GM23248 (cell line): ENCODE measurements at regions not wholly inside any gene's neighbourhood (a gene's known extent, or its start where the extent isn't known, plus 50 kb on each side); places are given as distances from the start of the nearest gene placed in this dataset.
A peak's percentile ranks its signal among the peaks of the same experiment; 100 is the strongest.

Experiments
- DNase-seq: peaks from one replicate; pipeline ENCODE4 v3.0.0-alpha.2; 2015
- H2AFZ ChIP-seq: fragments of 200-600 bp; sonication (generic); 2 replicates; pipeline ENCODE4 v1.6.1; 2016; ENCODE audit warnings: antibody characterized with exemption
- H3F3A ChIP-seq: fragments of 200-600 bp; sonication (generic); 2 replicates; pipeline ENCODE4 v1.6.1; 2016; ENCODE audit warnings: mild to moderate bottlenecking, antibody characterized with exemption, mixed run types; ENCODE audit not compliant: insufficient read depth
- H3K27ac ChIP-seq: fragments of 200-600 bp; sonication (generic); 2 replicates; pipeline ENCODE4 v1.5.1; 2016; ENCODE audit warnings: mild to moderate bottlenecking
- H3K27me3 ChIP-seq: fragments of 200-600 bp; sonication (generic); replicated peaks from 2 replicates; pipeline ENCODE4 v1.6.1; 2016; ENCODE audit warnings: mild to moderate bottlenecking; ENCODE audit not compliant: insufficient read depth
- H3K36me3 ChIP-seq: fragments of 200-600 bp; sonication (generic); 2 replicates; pipeline ENCODE4 v1.6.1; 2016; ENCODE audit warnings: low read depth, mild to moderate bottlenecking
- H3K4me1 ChIP-seq: fragments of 200-600 bp; sonication (generic); 2 replicates; pipeline ENCODE4 v1.6.1; 2016; ENCODE audit warnings: mild to moderate bottlenecking; ENCODE audit not compliant: insufficient read depth
- H3K4me2 ChIP-seq: fragments of 200-600 bp; sonication (generic); one replicate; pipeline ENCODE4 v1.6.1; 2016; ENCODE audit warnings: mild to moderate bottlenecking; ENCODE audit not compliant: unreplicated experiment
- H3K4me3 ChIP-seq: fragments of 200-600 bp; sonication (generic); 2 replicates; pipeline ENCODE4 v1.5.1; 2016; ENCODE audit warnings: mild to moderate bottlenecking
- H3K79me2 ChIP-seq: fragments of 200-600 bp; sonication (generic); 2 replicates; pipeline ENCODE4 v1.6.1; 2016; ENCODE audit warnings: mild to moderate bottlenecking; ENCODE audit not compliant: insufficient read depth
- H3K9ac ChIP-seq: fragments of 200-600 bp; sonication (generic); 2 replicates; pipeline ENCODE4 v1.6.1; 2016; ENCODE audit warnings: mild to moderate bottlenecking
- H3K9me2 ChIP-seq: fragments of 200-600 bp; sonication (generic); 2 replicates; pipeline ENCODE4 v1.6.1; 2016; ENCODE audit warnings: mixed run types, mild to moderate bottlenecking, moderate library complexity; ENCODE audit not compliant: insufficient read depth
- H3K9me3 ChIP-seq: fragments of 200-600 bp; sonication (generic); one replicate; pipeline ENCODE4 v1.6.1; 2017; ENCODE audit warnings: low read depth
- H4K20me1 ChIP-seq: fragments of 200-600 bp; sonication (generic); 2 replicates; pipeline ENCODE4 v1.6.0; 2016; ENCODE audit not compliant: insufficient read depth
- EZH2 ChIP-seq: fragments of 200-600 bp; sonication (generic); IDR thresholded peaks from 2 replicates; pipeline ENCODE4 v1.6.1; 2018; ENCODE audit warnings: antibody characterized with exemption, mild to moderate bottlenecking; ENCODE audit not compliant: insufficient read depth, poor library complexity, severe bottlenecking
- EZH2phosphoT487 ChIP-seq: fragments of 200-600 bp; sonication (generic); IDR thresholded peaks from 2 replicates; pipeline ENCODE4 v1.6.1; 2018; ENCODE audit warnings: antibody characterized with exemption, moderate library complexity, mild to moderate bottlenecking, low read depth; ENCODE audit not compliant: insufficient read depth
- WGBS, 2 experiments: methylation state at CpG; one replicate each; pipeline ENCODE4 v1.1.6; 2015 to 2017; ENCODE audit warnings: low lambda C conversion rate in 2 of 2, low coverage in 1 of 2; ENCODE audit errors: missing lambda C conversion rate in 2 of 2; 5-methylcytosine and 5-hydroxymethylcytosine counted together
- in situ Hi-C: fragments of 300-500 bp; cut with MboI; formaldehyde crosslinking; loops from 2 replicates; pipeline ENCODE4 v1.15.0; 2020

- Histone ChIP-seq H2AFZ (no peak overlapping the region), H3K79me2 (no peaks in the 10 kb centered on the region), H3F3A (no peaks in the 10 kb centered on the region), H3K27me3 (no peaks in the 10 kb centered on the region), H3K9me3 (no peaks in the 10 kb centered on the region), H3K4me2 (no peak overlapping the region), H4K20me1 (no peaks in the 10 kb centered on the region), H3K4me3 (no peak overlapping the region), H3K27ac (no peak overlapping the region), H3K9ac (no peak overlapping the region), H3K9me2 (no peaks in the 10 kb centered on the region), H3K4me1 (peaks cover 22% of the 10 kb centered on the region), H3K36me3 (no peaks in the 10 kb centered on the region)
- WGBS, 2 experiments: 61 to 64% methylated on average over 6 of the region's 6 CpGs
- no peak for TF ChIP-seq EZH2phosphoT487
- TF ChIP-seq EZH2: no peak
- DNase-seq: no peak
- in situ Hi-C loops: loop anchor here (25.0 kb wide), 1 partner anchor 442 kb away; no protein-coding TSS in a partner anchor
Observed at GRCh38 chr2:41870265-41870585, 177.6 kb upstream of the PKDCC start.

- 20 to 26% methylated on average over 9 of the region's 9 CpGs for WGBS, 2 experiments
- Histone ChIP-seq H3K27me3 (no peaks in the 10 kb centered on the region), H3K4me3 (no peak overlapping the region), H3K4me2 (peak overlapping the region; percentile 9), H2AFZ (0 out of 2 replicates have a peak overlapping the region, but pooled peaks have one; percentile 8), H3K9me2 (no peaks in the 10 kb centered on the region), H3K36me3 (no peaks in the 10 kb centered on the region), H3K79me2 (no peaks in the 10 kb centered on the region), H3K4me1 (peaks cover 22% of the 10 kb centered on the region), H3F3A (no peaks in the 10 kb centered on the region), H3K27ac (no peak overlapping the region), H3K9me3 (no peaks in the 10 kb centered on the region), H4K20me1 (no peaks in the 10 kb centered on the region), H3K9ac (no peak overlapping the region)
- TF ChIP-seq EZH2phosphoT487 (no peak), EZH2 (no peak)
- peak; percentile 34 for DNase-seq
- in situ Hi-C loops: loop anchor here (25.0 kb wide), 1 partner anchor 441 kb away; no protein-coding TSS in a partner anchor
Observed at GRCh38 chr2:41871080-41871479, 176.7 kb upstream of the PKDCC start.

- peaks cover 14% of the 10 kb centered on the region for H3K4me1 ChIP-seq
- no peaks in the 10 kb centered on the region for H3K9me3 ChIP-seq
- no peak overlapping the region for H3K9ac ChIP-seq
- in situ Hi-C loops: loop anchor here (25.0 kb wide), 1 partner anchor 440 kb away; no protein-coding TSS in a partner anchor
- H2AFZ ChIP-seq: no peak overlapping the region
- no peaks in the 10 kb centered on the region for H3K36me3 ChIP-seq
- H3K79me2 ChIP-seq: no peaks in the 10 kb centered on the region
- H3K9me2 ChIP-seq: no peaks in the 10 kb centered on the region
- H3K4me3 ChIP-seq: no peak overlapping the region
- DNase-seq: peak; percentile 44
- no peaks in the 10 kb centered on the region for H4K20me1 ChIP-seq
- H3K27me3 ChIP-seq: no peaks in the 10 kb centered on the region
- no peak overlapping the region for H3K27ac ChIP-seq
- TF ChIP-seq EZH2 (no peak), EZH2phosphoT487 (no peak)
- WGBS, 2 experiments: 63 to 66% methylated on average over 3 of the region's 3 CpGs
- no peaks in the 10 kb centered on the region for H3F3A ChIP-seq
- H3K4me2 ChIP-seq: no peak overlapping the region
Observed at GRCh38 chr2:41872646-41873045, 175.2 kb upstream of the PKDCC start.

GRCh38 chr2:41873102-41874031 is 174.5 kb upstream of the PKDCC start:
- Histone ChIP-seq H3K27ac (no peak overlapping the region), H4K20me1 (no peaks in the 10 kb centered on the region), H3K9me2 (no peaks in the 10 kb centered on the region), H3K4me1 (0 out of 2 replicates have a peak, but pooled peaks cover 11% of the 10 kb centered on the region), H2AFZ (no peak overlapping the region), H3K4me2 (no peak overlapping the region), H3K79me2 (no peaks in the 10 kb centered on the region), H3F3A (no peaks in the 10 kb centered on the region), H3K27me3 (no peaks in the 10 kb centered on the region), H3K9ac (no peak overlapping the region), H3K9me3 (no peaks in the 10 kb centered on the region), H3K4me3 (no peak overlapping the region), H3K36me3 (no peaks in the 10 kb centered on the region)
- in situ Hi-C loops: loop anchor here (25.0 kb wide), 1 partner anchor 439 kb away; no protein-coding TSS in a partner anchor
- peak; percentile 19 for DNase-seq
- 55 to 63% methylated on average over 4 of the region's 4 CpGs for WGBS, 2 experiments
- TF ChIP-seq EZH2phosphoT487 (no peak), EZH2 (no peak)
